ENCODE measurements at regions not wholly inside any gene's neighbourhood (a gene's known extent, or its start where the extent isn't known, plus 50 kb on each side); places are given as distances from the start of the nearest gene placed in this dataset.

GRCh38 chr22:49018601-49019000, 809.1 kb downstream of the BRD1 start:
- no peak overlapping the region for H3K27ac ChIP-seq
- H3K9me3 ChIP-seq: no peaks in the 10 kb centered on the region
- DNase-seq (ENCODE audit: low spot score in 2 of 2): peak in 1 of 2 donors; percentile 8
- TF ChIP-seq CTCF (IDR thresholded peaks at IDR 0.05) (no peak), EP300 (IDR thresholded peaks at IDR 0.05) (no peak), POLR2A (IDR thresholded peaks at IDR 0.05) (no peak)
- no peak overlapping the region for H3K4me3 ChIP-seq
- 90 to 94% methylated on average over 11 to 12 of the region's 12 CpGs for WGBS, 2 donors
- H3K27me3 ChIP-seq: no peaks in the 10 kb centered on the region
- H3K4me1 ChIP-seq: peaks cover 0 to 18% (median 0%) of the 10 kb centered on the region in 4 donors
- H3K36me3 ChIP-seq: no peaks in the 10 kb centered on the region

GRCh38 chr22:49017482-49018329, 810.0 kb downstream of the BRD1 start:
- Histone ChIP-seq H3K36me3 (no peaks in the 10 kb centered on the region), H3K4me3 (no peak overlapping the region), H3K4me1 (peaks cover 0 to 21% (median 0%) of the 10 kb centered on the region in 4 donors), H3K27ac (no peak overlapping the region), H3K27me3 (no peaks in the 10 kb centered on the region), H3K9me3 (no peaks in the 10 kb centered on the region)
- whole genome bisulfite sequencing, 2 donors: 78 to 80% methylated on average over 21 of the region's 21 CpGs
- peak in 1 of 2 donors; percentile 9 for DNase-seq (ENCODE audit: low spot score in 2 of 2)
- no peak for TF ChIP-seq CTCF (IDR thresholded peaks at IDR 0.05)
- TF ChIP-seq POLR2A (IDR thresholded peaks at IDR 0.05): no peak
- no peak for TF ChIP-seq EP300 (IDR thresholded peaks at IDR 0.05)

GRCh38 chr22:49016909-49017481, 810.7 kb downstream of the BRD1 start:
- Histone ChIP-seq H3K27me3 (no peaks in the 10 kb centered on the region), H3K4me3 (no peak overlapping the region), H3K36me3 (no peaks in the 10 kb centered on the region), H3K9me3 (no peaks in the 10 kb centered on the region), H3K27ac (no peak overlapping the region), H3K4me1 (peaks cover 0 to 28% (median 0%) of the 10 kb centered on the region in 4 donors)
- 78 to 88% methylated on average over 16 of the region's 16 CpGs for WGBS, 2 donors
- no peak for TF ChIP-seq EP300 (IDR thresholded peaks at IDR 0.05)
- no peak for TF ChIP-seq CTCF (IDR thresholded peaks at IDR 0.05)
- TF ChIP-seq POLR2A (IDR thresholded peaks at IDR 0.05): no peak
- peak in 1 of 2 donors; percentile 1 for DNase-seq (ENCODE audit: low spot score in 2 of 2)

- DNase-seq (ENCODE audit: low spot score in 2 of 2): peak in 1 of 2 donors; percentile 12
- Histone ChIP-seq H3K27ac (peak overlapping the region in 1 of 4 donors; percentile 22), H3K27me3 (no peaks in the 10 kb centered on the region), H3K36me3 (no peaks in the 10 kb centered on the region), H3K4me1 (peaks cover 0 to 31% (median 0%) of the 10 kb centered on the region in 4 donors), H3K9me3 (no peaks in the 10 kb centered on the region), H3K4me3 (no peak overlapping the region)
- WGBS, 2 donors: 64% methylated on average over 26 of the region's 26 CpGs
- TF ChIP-seq CTCF (IDR thresholded peaks at IDR 0.05): no peak
- no peak for TF ChIP-seq POLR2A (IDR thresholded peaks at IDR 0.05)
- TF ChIP-seq EP300 (IDR thresholded peaks at IDR 0.05): no peak
Measured at GRCh38 chr22:49015993-49016908, 811.4 kb downstream of the BRD1 start.

Data from tibial nerve (tissue), 4 donors.